ENCODE measurements at regions not wholly inside any gene's neighbourhood (a gene's known extent, or its start where the extent isn't known, plus 50 kb on each side); places are given as distances from the start of the nearest gene placed in this dataset.

DNA sequence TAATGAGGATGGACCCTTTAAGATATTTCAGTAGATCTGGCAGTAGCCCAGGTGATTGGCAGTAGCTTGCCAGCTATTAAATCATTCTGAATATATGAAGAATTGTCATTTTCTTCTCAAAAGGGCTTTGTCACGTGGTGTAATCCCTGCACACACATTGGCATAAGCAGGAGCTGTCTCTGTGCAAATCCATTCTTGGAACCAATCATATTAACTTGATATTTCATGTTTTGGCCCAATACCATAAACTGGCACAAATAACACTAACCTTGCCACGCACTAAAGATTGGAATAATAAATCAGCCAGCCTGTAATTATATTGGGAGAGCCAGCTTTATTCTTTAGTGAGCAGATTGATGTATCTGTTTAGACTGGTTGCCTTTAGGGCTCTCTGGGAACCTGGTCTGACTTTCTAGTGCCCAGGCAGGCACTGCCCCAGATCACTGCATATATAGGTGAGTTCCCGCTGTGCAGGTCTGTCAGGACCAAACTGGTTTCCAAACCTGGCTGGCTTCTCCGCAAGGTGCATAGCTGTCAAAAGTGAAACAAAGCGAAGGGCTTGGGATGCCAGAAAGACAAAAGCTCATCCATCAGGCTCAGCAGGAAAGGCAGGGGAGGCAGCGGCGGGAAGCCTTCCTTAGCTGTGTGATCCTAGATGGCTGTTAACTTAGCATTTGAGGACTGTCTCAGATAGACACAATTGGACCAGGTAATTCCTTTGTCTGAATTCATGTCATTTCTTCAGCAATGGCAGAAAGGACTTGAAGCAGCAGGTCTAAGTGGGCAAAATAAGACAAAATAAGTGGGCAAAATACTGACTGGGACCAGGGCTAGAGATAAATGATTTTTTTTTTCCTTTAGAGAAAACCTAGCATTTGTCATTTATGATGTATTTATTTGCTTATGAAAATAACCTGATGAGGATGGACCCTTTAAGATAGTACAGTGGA, 128.8 kb upstream of the DYRK2 start:
- TF ChIP-seq CTCF (IDR thresholded peaks at IDR 0.05; ENCODE audit: insufficient read depth in 1 of 2, low read depth in 1 of 2, low read length in 1 of 2, severe bottlenecking in 1 of 2, unreplicated experiment in 1 of 2), result no peak
- ChIA-PET CTCF (no interaction called here), POLR2A (no interaction called here)
- Mint-ChIP-seq H3K4me1 (ENCODE audit: low read depth, unreplicated experiment) (no peaks in the 10 kb centered on the region), H3K27ac (ENCODE audit: unreplicated experiment) (no peak overlapping the region), H3K36me3 (ENCODE audit: insufficient read depth, unreplicated experiment) (no peaks in the 10 kb centered on the region), H3K27me3 (ENCODE audit: insufficient read depth, unreplicated experiment) (peaks cover 7% of the 10 kb centered on the region), H3K9me3 (ENCODE audit: unreplicated experiment) (no peaks in the 10 kb centered on the region), H3K4me3 (ENCODE audit: unreplicated experiment) (no peak overlapping the region)
- BruUV-seq (replicated peaks), result no TSS peak
- Histone ChIP-seq H3K4me3 (ENCODE audit: low read depth, low read length) (no peak overlapping the region), H3K36me3 (ENCODE audit: control insufficient read depth, insufficient read depth, low read length) (no peaks in the 10 kb centered on the region), H3K4me1 (no peaks in the 10 kb centered on the region), H3K27me3 (replicated peaks; ENCODE audit: control insufficient read depth, insufficient read depth, low read length) (no peaks in the 10 kb centered on the region; the same call in 1 of the 2 replicates), H3K9me3 (no peaks in the 10 kb centered on the region)
- peak in 1 of 2 experiments; percentile 39 for DNase-seq
- intact Hi-C loops (cut with micrococcal nuclease; ENCODE audit: unreplicated experiment), result no loop called here

GRCh38 chr12:67520606-67521005, 127.9 kb upstream of the DYRK2 start:
- H3K4me3 Mint-ChIP-seq (ENCODE audit: unreplicated experiment), result no peak overlapping the region
- no peak for DNase-seq
- BruUV-seq (replicated peaks), result no TSS peak
- intact Hi-C loops (cut with micrococcal nuclease; ENCODE audit: unreplicated experiment), result no loop called here
- H3K27ac Mint-ChIP-seq (ENCODE audit: unreplicated experiment), result no peak overlapping the region
- ChIA-PET CTCF (no interaction called here), POLR2A (no interaction called here)
- no peaks in the 10 kb centered on the region for H3K9me3 Mint-ChIP-seq (ENCODE audit: unreplicated experiment)
- no peak overlapping the region for H3K4me3 ChIP-seq (ENCODE audit: low read depth, low read length)
- no peaks in the 10 kb centered on the region; the same call in 1 of the 2 replicates for H3K27me3 ChIP-seq (replicated peaks; ENCODE audit: control insufficient read depth, insufficient read depth, low read length)
- H3K36me3 Mint-ChIP-seq (ENCODE audit: insufficient read depth, unreplicated experiment), result no peaks in the 10 kb centered on the region
- peaks cover 3% of the 10 kb centered on the region for H3K27me3 Mint-ChIP-seq (ENCODE audit: insufficient read depth, unreplicated experiment)
- H3K4me1 Mint-ChIP-seq (ENCODE audit: low read depth, unreplicated experiment), result no peaks in the 10 kb centered on the region
- TF ChIP-seq CTCF (IDR thresholded peaks at IDR 0.05; ENCODE audit: insufficient read depth in 1 of 2, low read depth in 1 of 2, low read length in 1 of 2, severe bottlenecking in 1 of 2, unreplicated experiment in 1 of 2), result no peak
- no peaks in the 10 kb centered on the region for H3K9me3 ChIP-seq
- no peaks in the 10 kb centered on the region for H3K4me1 ChIP-seq
- H3K36me3 ChIP-seq (ENCODE audit: control insufficient read depth, insufficient read depth, low read length), result no peaks in the 10 kb centered on the region

DNA sequence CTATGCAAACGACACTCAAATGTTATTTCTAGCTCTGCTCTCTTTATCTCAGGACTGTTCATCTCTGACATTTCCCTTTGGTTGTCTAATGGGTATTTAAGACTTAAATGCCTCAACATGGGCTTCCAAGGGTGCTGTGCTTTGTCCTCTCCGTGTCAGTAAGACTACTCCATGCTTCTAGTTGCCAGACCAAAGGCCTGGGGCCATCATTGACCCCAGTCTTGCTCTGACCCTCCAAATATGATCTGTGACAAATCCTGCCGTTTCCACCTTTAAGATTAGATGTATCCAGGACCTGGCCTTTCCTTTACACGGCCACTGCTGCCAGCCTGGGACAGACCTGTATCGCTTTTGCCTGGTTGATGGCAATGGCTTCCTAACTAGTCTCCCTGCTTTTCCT, 126.3 kb upstream of the DYRK2 start:
- Mint-ChIP-seq H3K27ac (ENCODE audit: unreplicated experiment) (no peak overlapping the region), H3K27me3 (ENCODE audit: insufficient read depth, unreplicated experiment) (peaks cover 3% of the 10 kb centered on the region), H3K9me3 (ENCODE audit: unreplicated experiment) (no peaks in the 10 kb centered on the region), H3K4me1 (ENCODE audit: low read depth, unreplicated experiment) (no peaks in the 10 kb centered on the region), H3K36me3 (ENCODE audit: insufficient read depth, unreplicated experiment) (no peaks in the 10 kb centered on the region), H3K4me3 (ENCODE audit: unreplicated experiment) (no peak overlapping the region)
- DNase-seq, result no peak
- Histone ChIP-seq H3K4me3 (ENCODE audit: low read depth, low read length) (no peak overlapping the region), H3K4me1 (no peaks in the 10 kb centered on the region), H3K27me3 (replicated peaks; ENCODE audit: control insufficient read depth, insufficient read depth, low read length) (no peaks in the 10 kb centered on the region; the same call in 1 of the 2 replicates), H3K9me3 (no peaks in the 10 kb centered on the region), H3K36me3 (ENCODE audit: control insufficient read depth, insufficient read depth, low read length) (no peaks in the 10 kb centered on the region)
- POLR2A ChIA-PET, result no interaction called here
- CTCF ChIA-PET, result no interaction called here
- BruUV-seq (replicated peaks), result no TSS peak
- TF ChIP-seq CTCF (IDR thresholded peaks at IDR 0.05; ENCODE audit: insufficient read depth in 1 of 2, low read depth in 1 of 2, low read length in 1 of 2, severe bottlenecking in 1 of 2, unreplicated experiment in 1 of 2), result no peak
- intact Hi-C loops (cut with micrococcal nuclease; ENCODE audit: unreplicated experiment), result no loop called here

Data from Caco-2 (cell line).